NT2/D1 (cell line): ENCODE measurements at regions not wholly inside any gene's neighbourhood (a gene's known extent, or its start where the extent isn't known, plus 50 kb on each side); places are given as distances from the start of the nearest gene placed in this dataset.

ENCODE experiments used
- DNase-seq: peaks from one replicate; pipeline ENCODE4 v3.0.0-alpha.2; 2011; ENCODE audit warnings: low read depth, low spot score
- H3K27me3 ChIP-seq: 2 replicates; pipeline ENCODE4 v1.6.0; 2011; ENCODE audit warnings: mild to moderate bottlenecking; ENCODE audit not compliant: insufficient read length, insufficient read depth
- H3K36me3 ChIP-seq: 2 replicates; pipeline ENCODE4 v1.6.1; 2011; ENCODE audit warnings: mild to moderate bottlenecking, low read length, mixed read lengths; ENCODE audit not compliant: insufficient read depth, insufficient read length
- H3K4me1 ChIP-seq: 2 replicates; pipeline ENCODE4 v1.5.1; 2011; ENCODE audit not compliant: insufficient read depth, insufficient read length
- H3K4me3 ChIP-seq: 2 replicates; pipeline ENCODE4 v1.5.1; 2011; ENCODE audit warnings: low read depth; ENCODE audit not compliant: insufficient read length
- H3K9ac ChIP-seq: 2 replicates; pipeline ENCODE4 v1.6.0; 2011; ENCODE audit warnings: low read depth; ENCODE audit not compliant: insufficient read length
- H3K9me3 ChIP-seq: 2 replicates; pipeline ENCODE4 v1.5.1; 2011; ENCODE audit warnings: mild to moderate bottlenecking, low read length; ENCODE audit not compliant: insufficient read depth
- SUZ12 ChIP-seq: IDR thresholded peaks from 2 replicates; pipeline ENCODE4 v1.6.1; 2011; ENCODE audit not compliant: insufficient read length, insufficient read depth; ENCODE audit errors: extremely low read depth
- YY1 ChIP-seq: IDR thresholded peaks from 2 replicates; pipeline ENCODE4 v1.6.1; 2011; ENCODE audit not compliant: insufficient read length, insufficient read depth
- ZNF274 ChIP-seq: IDR thresholded peaks from 2 replicates; pipeline ENCODE4 v1.6.1; 2011; ENCODE audit warnings: mild to moderate bottlenecking, low read depth, low read length

- Histone ChIP-seq H3K9ac (no peak overlapping the region), H3K4me3 (no peak overlapping the region), H3K36me3 (no peaks in the 10 kb centered on the region), H3K4me1 (no peaks in the 10 kb centered on the region), H3K27me3 (no peaks in the 10 kb centered on the region), H3K9me3 (no peaks in the 10 kb centered on the region)
- DNase-seq = no peak
- no peak for TF ChIP-seq YY1
- TF ChIP-seq SUZ12 = no peak
- no peak for TF ChIP-seq ZNF274
Measured at GRCh38 chr15:61480295-61480694, 251.2 kb upstream of the RORA start.

GRCh38 chr15:61479613-61480012, 250.5 kb upstream of the RORA start:
- H3K4me1 ChIP-seq = no peaks in the 10 kb centered on the region
- DNase-seq = no peak
- H3K9ac ChIP-seq = no peak overlapping the region
- no peaks in the 10 kb centered on the region for H3K36me3 ChIP-seq
- H3K4me3 ChIP-seq = no peak overlapping the region
- no peaks in the 10 kb centered on the region for H3K27me3 ChIP-seq
- no peak for TF ChIP-seq YY1
- TF ChIP-seq SUZ12 = no peak
- no peak for TF ChIP-seq ZNF274
- H3K9me3 ChIP-seq = no peaks in the 10 kb centered on the region

GRCh38 chr15:61476741-61477140, 247.6 kb upstream of the RORA start:
- TF ChIP-seq ZNF274 (no peak), SUZ12 (no peak), YY1 (no peak)
- H3K27me3 ChIP-seq = no peaks in the 10 kb centered on the region
- no peak overlapping the region for H3K9ac ChIP-seq
- no peaks in the 10 kb centered on the region for H3K36me3 ChIP-seq
- no peaks in the 10 kb centered on the region for H3K9me3 ChIP-seq
- H3K4me3 ChIP-seq = no peak overlapping the region
- no peaks in the 10 kb centered on the region for H3K4me1 ChIP-seq
- no peak for DNase-seq

GRCh38 chr15:61474796-61475195, 245.7 kb upstream of the RORA start:
- DNase-seq = no peak
- TF ChIP-seq YY1 = no peak
- no peak for TF ChIP-seq SUZ12
- TF ChIP-seq ZNF274 = no peak
- H3K9me3 ChIP-seq = no peaks in the 10 kb centered on the region
- H3K4me3 ChIP-seq = no peak overlapping the region
- no peaks in the 10 kb centered on the region for H3K4me1 ChIP-seq
- H3K36me3 ChIP-seq = no peaks in the 10 kb centered on the region
- no peak overlapping the region for H3K9ac ChIP-seq
- H3K27me3 ChIP-seq = no peaks in the 10 kb centered on the region

- Histone ChIP-seq H3K4me1 (no peaks in the 10 kb centered on the region), H3K27me3 (no peaks in the 10 kb centered on the region), H3K9me3 (peaks cover 13% of the 10 kb centered on the region; the same call in 1 of the 2 replicates), H3K36me3 (no peaks in the 10 kb centered on the region), H3K9ac (no peak overlapping the region), H3K4me3 (no peak overlapping the region)
- no peak for DNase-seq
- no peak for TF ChIP-seq ZNF274
- no peak for TF ChIP-seq SUZ12
- no peak for TF ChIP-seq YY1
Measured at GRCh38 chr15:61467823-61468222, 238.7 kb upstream of the RORA start.

GRCh38 chr15:61459785-61460707, 230.9 kb upstream of the RORA start:
- Histone ChIP-seq H3K9me3 (peaks cover 5% of the 10 kb centered on the region; the same call in 1 of the 2 replicates), H3K36me3 (no peaks in the 10 kb centered on the region), H3K4me3 (no peak overlapping the region), H3K4me1 (no peaks in the 10 kb centered on the region), H3K27me3 (no peaks in the 10 kb centered on the region), H3K9ac (no peak overlapping the region)
- no peak for DNase-seq
- TF ChIP-seq ZNF274 (no peak), SUZ12 (no peak), YY1 (no peak)

- Histone ChIP-seq H3K9ac (no peak overlapping the region), H3K27me3 (no peaks in the 10 kb centered on the region), H3K9me3 (no peaks in the 10 kb centered on the region), H3K4me1 (no peaks in the 10 kb centered on the region), H3K36me3 (no peaks in the 10 kb centered on the region), H3K4me3 (no peak overlapping the region)
- no peak for TF ChIP-seq ZNF274
- no peak for TF ChIP-seq SUZ12
- no peak for TF ChIP-seq YY1
- no peak for DNase-seq
Measured at GRCh38 chr15:61457050-61457733, 228.1 kb upstream of the RORA start.
